ENCODE measurements at regions not wholly inside any gene's neighbourhood (a gene's known extent, or its start where the extent isn't known, plus 50 kb on each side); places are given as distances from the start of the nearest gene placed in this dataset.

DNA sequence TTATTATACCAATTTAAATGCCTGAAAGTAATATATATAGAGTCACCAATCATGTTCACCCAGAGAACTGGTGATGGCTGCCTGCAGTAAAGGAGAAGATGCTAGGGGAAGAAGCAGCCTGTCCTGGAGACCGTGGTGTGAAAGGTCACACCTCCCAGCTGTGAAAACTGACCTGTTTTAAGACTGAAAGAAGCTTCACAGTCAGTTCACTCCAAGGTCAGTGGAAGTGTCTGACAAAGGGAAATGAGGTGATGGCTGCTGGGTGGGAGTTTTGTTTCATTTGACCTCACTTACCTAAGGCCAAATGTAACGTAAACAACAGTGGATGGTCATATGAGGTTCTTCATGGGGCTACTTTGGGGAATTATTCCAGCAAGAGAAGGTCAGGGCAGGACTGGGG lies 352.1 kb upstream of the GATB start:
- no peak for DNase-seq (ENCODE audit: low spot score)

GRCh38 chr4:152112190-152112589 lies 351.4 kb upstream of the GATB start:
- no peak for DNase-seq (ENCODE audit: low spot score)

GRCh38 chr4:152110780-152111179 lies 350.0 kb upstream of the GATB start:
- no peak for DNase-seq (ENCODE audit: low spot score)

DNA sequence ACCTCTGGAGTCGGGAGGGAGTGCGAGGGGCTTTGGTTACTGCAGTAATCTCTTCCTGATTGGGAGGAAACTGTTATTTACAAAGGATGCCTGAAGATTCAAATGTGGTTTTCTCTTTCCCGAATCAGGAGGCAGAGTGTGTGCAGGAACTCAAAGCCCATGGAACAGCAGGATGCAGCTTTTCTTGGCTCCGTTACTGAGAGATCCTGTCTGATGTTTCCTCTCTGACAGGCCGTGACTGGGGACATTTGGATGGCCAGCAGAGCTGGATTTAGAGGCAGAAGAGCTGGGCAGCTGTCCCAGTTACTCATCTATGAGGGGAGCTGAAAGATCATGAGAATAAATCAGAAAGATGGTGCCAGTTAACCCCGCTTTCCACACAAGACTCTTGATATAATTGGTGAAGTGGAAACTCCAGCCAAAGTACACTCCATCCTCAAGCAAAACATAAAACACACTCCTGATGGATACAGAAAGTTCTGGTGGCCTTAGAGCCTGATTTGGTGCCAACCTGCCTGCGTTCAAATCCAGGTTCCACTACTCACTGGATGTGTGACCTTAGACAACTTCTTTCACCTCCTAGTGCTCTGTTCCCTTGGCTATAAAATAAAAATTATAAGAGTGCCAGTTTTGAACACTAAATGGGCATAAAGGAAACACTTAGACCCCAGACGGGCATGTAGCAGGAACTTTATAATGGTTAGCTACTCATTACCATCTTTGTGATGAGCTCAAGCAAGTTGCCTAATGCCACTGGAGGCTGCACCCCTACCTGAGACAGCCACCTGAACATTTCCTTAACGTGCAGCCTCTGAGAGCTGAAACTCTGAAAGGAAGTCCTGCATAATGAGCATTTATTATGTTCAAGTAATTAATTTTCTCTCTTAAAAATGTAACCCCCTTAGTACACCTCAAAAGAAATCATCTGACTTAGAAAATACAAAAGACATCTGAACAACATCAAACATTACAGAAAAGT lies 349.0 kb upstream of the GATB start:
- DNase-seq (ENCODE audit: low spot score) = no peak

GRCh38 chr4:152107736-152108500 lies 347.1 kb upstream of the GATB start:
- no peak for DNase-seq (ENCODE audit: low spot score)

GRCh38 chr4:152106781-152107321 lies 346.0 kb upstream of the GATB start:
- no peak for DNase-seq (ENCODE audit: low spot score)

GRCh38 chr4:152106113-152106763 lies 345.4 kb upstream of the GATB start:
- DNase-seq (ENCODE audit: low spot score) = no peak

DNA sequence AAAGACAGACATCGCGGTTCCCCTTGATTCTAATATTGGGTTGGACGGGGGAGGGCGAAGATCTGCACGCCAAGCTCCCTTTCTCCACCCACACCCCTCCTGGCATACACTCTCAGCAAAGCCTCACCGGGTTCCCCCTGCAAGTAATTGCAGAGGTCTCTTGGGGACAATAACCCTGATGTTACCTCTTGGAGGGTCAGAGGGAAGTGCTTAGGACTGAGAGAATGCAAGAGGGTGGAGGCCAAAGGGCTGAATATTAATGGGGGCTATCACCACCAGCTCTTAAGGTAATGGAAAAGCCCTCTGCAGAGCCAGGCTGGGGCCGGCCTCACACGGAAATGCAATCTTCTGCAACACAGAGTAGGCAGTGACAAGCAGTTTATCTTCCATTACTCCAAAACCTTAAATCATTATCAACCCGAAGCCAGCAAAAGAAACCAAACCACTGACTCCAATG lies 344.1 kb upstream of the GATB start:
- no peak for DNase-seq (ENCODE audit: low spot score)

DNA sequence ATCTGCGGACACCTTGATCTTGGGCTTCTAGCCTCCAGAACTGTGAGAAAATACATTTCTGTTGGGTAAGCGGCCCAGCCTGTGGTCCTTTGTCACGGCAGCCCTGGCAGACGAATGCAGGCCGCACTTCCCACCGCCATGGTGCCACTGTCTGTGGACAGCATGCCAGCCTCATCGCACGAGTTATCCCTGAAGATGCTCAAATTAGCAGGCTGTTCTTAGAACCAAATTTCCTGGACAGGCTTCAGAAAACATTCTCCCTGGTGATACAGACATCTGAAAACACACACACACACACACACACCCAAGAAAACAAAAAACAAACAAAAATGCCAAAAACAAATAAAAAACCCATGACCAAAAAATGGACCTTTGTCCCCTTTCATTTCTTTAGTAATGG lies 343.5 kb upstream of the GATB start:
- DNase-seq (ENCODE audit: low spot score) = no peak

DNA sequence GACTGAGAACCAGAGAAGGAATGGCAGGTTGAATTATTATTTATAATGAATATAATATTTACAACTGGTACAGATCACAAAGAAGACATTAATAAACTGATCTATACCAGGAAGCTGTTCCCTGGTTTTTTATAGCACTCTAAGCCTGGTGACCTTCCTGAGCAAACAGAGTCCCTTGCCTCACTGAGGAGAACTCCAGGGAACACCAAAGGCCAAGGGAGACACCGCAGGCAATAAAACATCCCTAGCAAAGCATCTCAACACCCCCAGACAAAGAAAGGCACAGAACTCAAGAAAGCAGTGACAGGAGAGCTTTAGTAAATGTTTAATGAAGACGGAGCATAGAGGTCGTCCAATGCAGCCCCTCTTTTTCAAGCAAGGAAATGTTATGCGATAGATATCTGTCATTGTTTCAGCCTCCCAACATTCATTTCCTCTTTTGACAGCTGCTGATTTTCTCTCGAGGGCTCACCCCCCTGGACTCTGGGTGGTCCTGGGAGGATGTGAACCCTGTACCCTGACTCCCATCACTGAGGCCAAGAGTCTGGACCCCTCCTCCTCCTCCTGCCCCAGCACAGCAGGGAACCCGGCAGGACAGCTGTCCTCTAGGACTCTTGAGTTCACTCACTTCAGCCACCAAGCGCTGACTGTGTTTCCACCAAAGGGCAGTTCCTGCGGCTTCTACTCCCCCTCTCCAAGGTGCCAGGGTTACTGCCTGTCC lies 342.5 kb upstream of the GATB start:
- no peak for DNase-seq (ENCODE audit: low spot score)

GRCh38 chr4:152102436-152103000 lies 341.7 kb upstream of the GATB start:
- no peak for DNase-seq (ENCODE audit: low spot score)

GRCh38 chr4:152101556-152102435 lies 341.0 kb upstream of the GATB start:
- no peak for DNase-seq (ENCODE audit: low spot score)

GRCh38 chr4:152100379-152101201 lies 339.8 kb upstream of the GATB start:
- DNase-seq (ENCODE audit: low spot score) = no peak

GRCh38 chr4:152099981-152100378 lies 339.2 kb upstream of the GATB start:
- no peak for DNase-seq (ENCODE audit: low spot score)

DNA sequence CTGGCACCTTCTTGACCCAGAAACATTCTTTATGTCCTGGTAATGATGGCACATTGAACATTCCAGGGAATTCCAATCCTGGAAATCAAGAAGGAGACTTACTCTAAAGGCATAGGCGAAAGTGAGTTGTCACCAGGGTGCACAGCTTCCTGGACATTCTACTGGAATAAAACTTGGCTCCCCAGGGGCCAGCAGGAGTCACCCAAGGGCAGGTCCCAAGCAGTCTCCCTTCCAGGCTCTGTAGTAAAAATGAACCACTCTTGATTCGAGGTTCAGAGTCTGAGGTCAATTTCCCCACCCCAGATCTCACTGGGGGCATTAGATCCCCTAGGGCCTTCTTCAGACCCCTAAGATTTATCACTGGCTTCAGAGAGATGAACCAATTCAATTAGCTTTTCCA lies 338.7 kb upstream of the GATB start:
- no peak for DNase-seq (ENCODE audit: low spot score)

- DNase-seq (ENCODE audit: low spot score) = no peak
Observed at GRCh38 chr4:152099061-152099425, 338.2 kb upstream of the GATB start.

DNA sequence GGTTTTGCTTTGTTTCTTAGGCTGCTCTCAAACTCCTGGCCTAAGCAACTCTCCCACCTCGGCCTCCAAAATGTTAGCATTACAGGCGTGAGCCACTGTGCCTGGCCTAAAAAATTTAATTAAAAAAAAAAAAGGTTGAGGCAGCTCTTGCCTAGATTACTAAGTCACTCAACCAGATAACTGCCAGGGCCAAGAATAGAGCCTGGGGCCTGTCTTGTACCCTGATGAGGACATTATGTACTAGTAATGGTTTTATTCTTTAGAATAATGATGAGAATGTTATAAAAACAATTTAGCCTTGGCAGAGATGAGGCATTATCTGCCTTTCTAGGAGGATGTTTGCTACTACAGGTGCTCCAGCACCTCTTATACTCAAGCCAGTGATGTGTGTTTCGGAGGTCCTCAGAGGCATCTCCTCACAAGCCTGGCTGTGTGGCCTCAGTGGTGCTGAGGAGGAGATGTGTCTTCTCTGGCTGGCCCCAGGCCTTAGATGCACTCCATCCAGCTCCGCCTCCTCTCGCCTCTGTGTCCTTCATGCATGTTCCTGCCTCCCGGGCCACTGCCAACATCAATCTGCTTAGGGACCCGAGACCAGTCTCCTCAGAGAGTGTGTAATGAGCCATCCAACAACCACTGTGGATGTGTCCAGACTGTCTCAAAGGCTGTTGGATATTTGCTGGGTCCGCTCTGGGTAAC lies 337.7 kb upstream of the GATB start:
- DNase-seq (ENCODE audit: low spot score) = no peak

DNA sequence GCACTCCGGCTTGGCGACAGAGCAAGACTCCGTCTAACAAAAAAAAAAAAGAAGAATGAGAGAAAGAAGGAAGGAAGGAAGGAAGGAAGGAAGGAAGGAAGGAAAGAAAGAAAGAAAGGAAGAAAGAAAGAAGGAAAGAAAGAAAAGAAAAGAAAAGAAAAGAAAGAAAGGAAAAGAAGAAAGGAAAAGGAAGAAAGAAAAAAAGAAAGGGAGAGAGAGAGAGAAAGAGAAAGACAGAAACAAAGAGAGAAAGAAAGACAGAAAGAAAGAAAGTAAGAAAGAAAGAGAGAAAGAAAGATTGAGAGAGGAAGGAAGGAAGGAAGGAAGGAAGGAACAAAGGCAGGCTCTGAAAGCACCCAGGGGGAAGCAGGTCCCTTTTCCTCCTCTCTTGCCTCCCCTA lies 336.6 kb upstream of the GATB start:
- no peak for DNase-seq (ENCODE audit: low spot score)

- no peak for DNase-seq (ENCODE audit: low spot score)
Observed at GRCh38 chr4:152095701-152096070, 334.9 kb upstream of the GATB start.

Measured in D341Med (cell line).